ENCODE measurements at regions not wholly inside any gene's neighbourhood (a gene's known extent, or its start where the extent isn't known, plus 50 kb on each side); places are given as distances from the start of the nearest gene placed in this dataset.

DNA sequence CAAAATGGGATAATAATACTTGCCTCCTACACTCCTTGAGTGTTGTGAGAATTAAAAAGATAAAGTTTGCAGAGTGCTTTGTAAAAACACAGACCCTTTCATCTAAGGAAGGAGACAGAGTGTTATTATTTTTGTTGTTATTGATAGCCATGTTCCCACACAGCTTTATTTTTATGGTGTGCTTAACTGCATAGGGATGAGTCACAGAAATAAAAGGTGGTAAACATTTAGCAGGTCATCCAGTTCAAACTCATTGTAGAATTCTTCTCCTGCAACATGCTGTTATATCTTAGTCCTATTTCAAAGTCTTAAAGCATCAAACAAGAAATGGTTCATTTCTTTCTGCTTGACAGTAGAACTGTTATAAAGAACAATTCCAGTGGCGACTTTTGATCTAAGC is 367.5 kb upstream of the ACTBL2 start:
- TF ChIP-seq EZH2 (IDR thresholded peaks at IDR 0.05; ENCODE audit: insufficient read depth, low read length) = no peak
- TF ChIP-seq, protein P1, sequence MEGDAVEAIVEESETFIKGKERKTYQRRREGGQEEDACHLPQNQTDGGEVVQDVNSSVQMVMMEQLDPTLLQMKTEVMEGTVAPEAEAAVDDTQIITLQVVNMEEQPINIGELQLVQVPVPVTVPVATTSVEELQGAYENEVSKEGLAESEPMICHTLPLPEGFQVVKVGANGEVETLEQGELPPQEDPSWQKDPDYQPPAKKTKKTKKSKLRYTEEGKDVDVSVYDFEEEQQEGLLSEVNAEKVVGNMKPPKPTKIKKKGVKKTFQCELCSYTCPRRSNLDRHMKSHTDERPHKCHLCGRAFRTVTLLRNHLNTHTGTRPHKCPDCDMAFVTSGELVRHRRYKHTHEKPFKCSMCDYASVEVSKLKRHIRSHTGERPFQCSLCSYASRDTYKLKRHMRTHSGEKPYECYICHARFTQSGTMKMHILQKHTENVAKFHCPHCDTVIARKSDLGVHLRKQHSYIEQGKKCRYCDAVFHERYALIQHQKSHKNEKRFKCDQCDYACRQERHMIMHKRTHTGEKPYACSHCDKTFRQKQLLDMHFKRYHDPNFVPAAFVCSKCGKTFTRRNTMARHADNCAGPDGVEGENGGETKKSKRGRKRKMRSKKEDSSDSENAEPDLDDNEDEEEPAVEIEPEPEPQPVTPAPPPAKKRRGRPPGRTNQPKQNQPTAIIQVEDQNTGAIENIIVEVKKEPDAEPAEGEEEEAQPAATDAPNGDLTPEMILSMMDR (IDR thresholded peaks at IDR 0.05; ENCODE audit: insufficient read depth, low read depth, low read length) = no peak
